KMS-11 (cell line): ENCODE measurements at regions not wholly inside any gene's neighbourhood (a gene's known extent, or its start where the extent isn't known, plus 50 kb on each side); places are given as distances from the start of the nearest gene placed in this dataset.

Experiments
- H2AFZ ChIP-seq: fragments of 200-600 bp; sonication (generic); 2 replicates; pipeline ENCODE4 v1.6.1; 2016; ENCODE audit warnings: antibody characterized with exemption, mixed run types, low read depth
- H3K27ac ChIP-seq: fragments of 200-600 bp; sonication (generic); 2 replicates; pipeline ENCODE4 v1.6.1; 2016; ENCODE audit warnings: mild to moderate bottlenecking, mixed run types
- H3K27me3 ChIP-seq: fragments of 200-600 bp; sonication (generic); 2 replicates; pipeline ENCODE4 v1.6.1; 2017; ENCODE audit warnings: mild to moderate bottlenecking, low read depth, mixed run types, moderate library complexity; ENCODE audit not compliant: insufficient read depth
- H3K36me3 ChIP-seq: fragments of 200-600 bp; sonication (generic); 2 replicates; pipeline ENCODE4 v1.6.1; 2017; ENCODE audit warnings: mild to moderate bottlenecking, mixed run types; ENCODE audit not compliant: insufficient read depth
- H3K4me1 ChIP-seq: fragments of 200-600 bp; sonication (generic); 2 replicates; pipeline ENCODE4 v1.6.1; 2016; ENCODE audit warnings: mild to moderate bottlenecking, low read depth, mixed run types; ENCODE audit not compliant: poor library complexity, severe bottlenecking
- H3K4me2 ChIP-seq: fragments of 200-600 bp; sonication (generic); 2 replicates; pipeline ENCODE4 v1.7.0; 2016; ENCODE audit warnings: mild to moderate bottlenecking, mixed run types
- H3K4me3 ChIP-seq: fragments of 200-600 bp; sonication (generic); IDR thresholded peaks from 2 replicates; pipeline ENCODE4 v1.6.1; 2017; ENCODE audit warnings: low read depth, low read length, mixed read lengths; ENCODE audit not compliant: insufficient read depth
- H3K79me2 ChIP-seq: fragments of 200-600 bp; sonication (generic); 2 replicates; pipeline ENCODE4 v1.6.1; 2016; ENCODE audit warnings: low read depth, mixed run types; ENCODE audit not compliant: insufficient read depth
- H3K9ac ChIP-seq: fragments of 200-600 bp; sonication (generic); 2 replicates; pipeline ENCODE4 v1.6.1; 2016; ENCODE audit warnings: mild to moderate bottlenecking, mixed run types
- H4K20me1 ChIP-seq: fragments of 200-600 bp; sonication (generic); 2 replicates; pipeline ENCODE4 v1.6.1; 2016; ENCODE audit warnings: mild to moderate bottlenecking, mixed run types; ENCODE audit not compliant: insufficient read depth
- CTCF ChIP-seq: fragments of 200-600 bp; sonication (generic); conservative IDR thresholded peaks from 2 replicates; pipeline ENCODE4 v1.6.1; 2017; ENCODE audit warnings: low read depth, mild to moderate bottlenecking, antibody characterized with exemption, low read length, moderate library complexity, mixed read lengths

GRCh38 chr6:165988302-165988756, 179.3 kb downstream of the TBXT start:
- peak overlapping the region; percentile 84 for H2AFZ ChIP-seq
- no peaks in the 10 kb centered on the region; the same call in 1 of the 2 replicates for H3K27me3 ChIP-seq
- H3K79me2 ChIP-seq: no peaks in the 10 kb centered on the region
- H3K36me3 ChIP-seq: no peaks in the 10 kb centered on the region
- H3K4me3 ChIP-seq: no peak overlapping the region
- no peak overlapping the region for H3K27ac ChIP-seq
- no peak overlapping the region for H3K9ac ChIP-seq
- H3K4me1 ChIP-seq: no peaks in the 10 kb centered on the region
- TF ChIP-seq CTCF: no peak
- no peaks in the 10 kb centered on the region for H4K20me1 ChIP-seq
- H3K4me2 ChIP-seq: peak overlapping the region; percentile 99

GRCh38 chr6:165987483-165988301, 180.0 kb downstream of the TBXT start:
- Histone ChIP-seq H3K36me3 (no peaks in the 10 kb centered on the region), H3K27ac (no peak overlapping the region), H3K79me2 (no peaks in the 10 kb centered on the region), H3K4me2 (peak overlapping the region; percentile 99), H3K4me1 (no peaks in the 10 kb centered on the region), H4K20me1 (no peaks in the 10 kb centered on the region), H3K9ac (no peak overlapping the region; the same call in 1 of the 2 replicates), H3K4me3 (no peak overlapping the region), H2AFZ (peak overlapping the region; percentile 84), H3K27me3 (no peaks in the 10 kb centered on the region; the same call in 1 of the 2 replicates)
- no peak for TF ChIP-seq CTCF

GRCh38 chr6:165986914-165987482, 180.7 kb downstream of the TBXT start:
- TF ChIP-seq CTCF: no peak
- no peaks in the 10 kb centered on the region; the same call in 1 of the 2 replicates for H3K27me3 ChIP-seq
- H3K79me2 ChIP-seq: no peaks in the 10 kb centered on the region
- no peaks in the 10 kb centered on the region for H3K4me1 ChIP-seq
- H3K9ac ChIP-seq: no peak overlapping the region; the same call in 1 of the 2 replicates
- no peaks in the 10 kb centered on the region for H3K36me3 ChIP-seq
- no peaks in the 10 kb centered on the region for H4K20me1 ChIP-seq
- peak overlapping the region; percentile 84 for H2AFZ ChIP-seq
- no peak overlapping the region for H3K27ac ChIP-seq
- no peak overlapping the region for H3K4me3 ChIP-seq
- peak overlapping the region; percentile 99 for H3K4me2 ChIP-seq

- H3K4me1 ChIP-seq: no peaks in the 10 kb centered on the region
- no peaks in the 10 kb centered on the region; the same call in 1 of the 2 replicates for H3K27me3 ChIP-seq
- no peak for TF ChIP-seq CTCF
Measured at GRCh38 chr6:165986311-165986913, 181.2 kb downstream of the TBXT start.

More at GRCh38 chr6:165986311-165986913, 181.2 kb downstream of the TBXT start:
- H3K9ac ChIP-seq: no peak overlapping the region
- no peaks in the 10 kb centered on the region for H3K79me2 ChIP-seq
- H3K4me2 ChIP-seq: peak overlapping the region; percentile 99
- H3K4me3 ChIP-seq: no peak overlapping the region
- H3K27ac ChIP-seq: no peak overlapping the region
- no peaks in the 10 kb centered on the region for H4K20me1 ChIP-seq
- H2AFZ ChIP-seq: no peak overlapping the region; the same call in 1 of the 2 replicates
- H3K36me3 ChIP-seq: no peaks in the 10 kb centered on the region
